C4-2B (cell line): ENCODE measurements at regions not wholly inside any gene's neighbourhood (a gene's known extent, or its start where the extent isn't known, plus 50 kb on each side); places are given as distances from the start of the nearest gene placed in this dataset.

Experiments
- H3K27ac ChIP-seq: fragments of 450-650 bp; 2 replicates; pipeline ENCODE4 v1.5.1; 2017
- ZFX ChIP-seq: fragments of 450-650 bp; IDR thresholded peaks from 2 replicates; pipeline ENCODE4 v1.6.1; 2017
- TF ChIP-seq, protein P1 (sequence below): fragments of 450-650 bp; conservative IDR thresholded peaks from 2 replicates; pipeline ENCODE4 v1.5.1; 2017; ENCODE audit warnings: mild to moderate bottlenecking

DNA sequence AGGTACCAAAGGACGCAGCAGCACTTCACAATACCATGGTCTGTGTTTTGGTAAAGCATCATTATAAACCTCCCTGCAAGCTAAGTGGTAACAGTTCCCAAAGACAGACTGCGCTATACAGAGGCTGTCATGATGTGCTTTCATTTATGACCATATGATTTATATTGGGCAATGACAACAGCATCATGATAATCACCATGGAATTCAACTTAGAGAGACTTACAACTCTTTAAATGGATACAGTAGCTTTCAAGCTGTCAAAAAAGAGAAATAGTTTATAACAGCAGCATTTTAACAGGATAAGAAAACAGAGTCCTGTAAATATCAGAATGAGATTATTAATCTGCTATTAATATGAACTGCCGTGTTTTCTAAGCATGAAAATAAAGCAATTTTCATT is 341.7 kb downstream of the GPR37 start:
- no peak overlapping the region for H3K27ac ChIP-seq
- TF ChIP-seq ZFX: no peak
- TF ChIP-seq, protein P1, sequence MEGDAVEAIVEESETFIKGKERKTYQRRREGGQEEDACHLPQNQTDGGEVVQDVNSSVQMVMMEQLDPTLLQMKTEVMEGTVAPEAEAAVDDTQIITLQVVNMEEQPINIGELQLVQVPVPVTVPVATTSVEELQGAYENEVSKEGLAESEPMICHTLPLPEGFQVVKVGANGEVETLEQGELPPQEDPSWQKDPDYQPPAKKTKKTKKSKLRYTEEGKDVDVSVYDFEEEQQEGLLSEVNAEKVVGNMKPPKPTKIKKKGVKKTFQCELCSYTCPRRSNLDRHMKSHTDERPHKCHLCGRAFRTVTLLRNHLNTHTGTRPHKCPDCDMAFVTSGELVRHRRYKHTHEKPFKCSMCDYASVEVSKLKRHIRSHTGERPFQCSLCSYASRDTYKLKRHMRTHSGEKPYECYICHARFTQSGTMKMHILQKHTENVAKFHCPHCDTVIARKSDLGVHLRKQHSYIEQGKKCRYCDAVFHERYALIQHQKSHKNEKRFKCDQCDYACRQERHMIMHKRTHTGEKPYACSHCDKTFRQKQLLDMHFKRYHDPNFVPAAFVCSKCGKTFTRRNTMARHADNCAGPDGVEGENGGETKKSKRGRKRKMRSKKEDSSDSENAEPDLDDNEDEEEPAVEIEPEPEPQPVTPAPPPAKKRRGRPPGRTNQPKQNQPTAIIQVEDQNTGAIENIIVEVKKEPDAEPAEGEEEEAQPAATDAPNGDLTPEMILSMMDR: no peak

DNA sequence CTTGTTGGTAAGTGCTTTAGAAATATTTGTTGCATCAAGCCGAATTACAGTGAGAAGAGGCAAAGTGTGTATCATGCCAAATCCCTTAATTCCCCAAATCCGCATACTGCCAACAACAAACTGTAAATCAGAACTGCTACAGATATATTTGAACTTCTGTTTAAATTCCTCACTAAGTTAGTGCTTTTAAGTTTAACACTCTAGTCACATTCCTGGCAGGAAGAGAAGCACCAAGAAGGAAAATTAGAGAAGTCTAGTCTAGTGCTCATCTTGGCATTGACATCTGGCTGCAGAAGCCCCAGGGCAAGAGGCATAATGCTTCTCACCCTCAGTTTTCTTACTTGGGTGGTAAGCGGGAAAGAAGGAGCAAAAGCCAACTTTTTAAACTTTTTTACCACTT is 343.5 kb downstream of the GPR37 start:
- H3K27ac ChIP-seq: no peak overlapping the region
- TF ChIP-seq, protein P1: no peak
- no peak for TF ChIP-seq ZFX

DNA sequence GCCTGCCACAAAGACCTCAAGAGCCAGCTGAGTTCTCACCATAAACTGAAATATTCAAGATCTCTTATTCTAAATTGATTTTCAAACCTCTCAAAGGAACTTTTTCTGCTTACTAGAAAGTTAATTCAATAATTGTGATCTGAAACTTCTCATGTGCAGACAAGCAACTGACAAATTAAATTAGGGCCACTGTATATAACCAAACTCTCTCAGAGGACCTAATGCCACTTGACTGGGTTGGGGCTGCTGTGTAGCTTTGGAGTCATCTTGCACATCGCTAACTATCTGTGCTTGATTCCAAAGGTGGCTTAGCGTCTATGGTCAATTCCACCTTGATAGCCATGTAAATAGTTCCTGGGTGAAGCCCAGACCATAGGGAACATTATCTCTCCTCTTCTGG is 345.2 kb downstream of the GPR37 start:
- no peak overlapping the region for H3K27ac ChIP-seq
- no peak for TF ChIP-seq ZFX
- TF ChIP-seq, protein P1: no peak

DNA sequence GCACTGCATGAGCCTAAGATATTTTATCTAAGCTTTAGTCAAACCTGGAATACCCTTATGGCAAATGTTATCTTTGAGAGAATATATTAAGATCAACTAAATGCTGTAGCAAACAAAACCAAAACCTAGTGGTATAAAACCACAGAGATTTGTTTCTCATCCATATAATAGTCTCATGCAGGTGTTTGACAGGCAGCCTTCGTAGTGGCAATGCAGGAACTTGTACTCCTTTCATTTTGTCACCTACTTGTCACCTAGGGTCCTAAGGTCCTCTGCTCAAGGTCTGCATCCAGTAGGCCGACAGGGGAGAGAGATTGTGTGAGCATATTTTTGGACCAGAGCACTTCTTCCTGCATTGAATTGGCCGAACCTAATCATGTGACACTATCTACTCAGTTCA is 352.6 kb downstream of the GPR37 start:
- no peak overlapping the region for H3K27ac ChIP-seq
- TF ChIP-seq ZFX: no peak
- TF ChIP-seq, protein P1: no peak

DNA sequence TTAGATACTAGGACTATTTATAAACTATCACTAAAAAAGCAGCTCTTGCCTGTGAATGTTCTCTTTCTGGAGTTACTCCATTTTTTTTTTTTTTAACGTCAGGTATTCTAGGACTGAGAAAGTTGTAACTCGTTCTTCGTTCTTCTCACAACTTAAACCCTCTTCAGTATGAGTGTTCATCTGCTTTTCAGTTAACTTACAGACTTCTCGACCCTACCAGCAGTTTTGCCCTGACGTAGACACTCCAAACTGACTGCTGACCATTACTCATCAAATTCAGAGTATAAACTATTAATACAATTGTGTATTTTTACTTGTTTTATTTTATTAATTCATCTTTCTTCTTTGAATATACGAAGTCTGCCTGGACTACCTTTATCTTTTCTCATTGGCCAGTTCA is 353.1 kb downstream of the GPR37 start:
- no peak for TF ChIP-seq ZFX
- TF ChIP-seq, protein P1: no peak
- H3K27ac ChIP-seq: no peak overlapping the region

DNA sequence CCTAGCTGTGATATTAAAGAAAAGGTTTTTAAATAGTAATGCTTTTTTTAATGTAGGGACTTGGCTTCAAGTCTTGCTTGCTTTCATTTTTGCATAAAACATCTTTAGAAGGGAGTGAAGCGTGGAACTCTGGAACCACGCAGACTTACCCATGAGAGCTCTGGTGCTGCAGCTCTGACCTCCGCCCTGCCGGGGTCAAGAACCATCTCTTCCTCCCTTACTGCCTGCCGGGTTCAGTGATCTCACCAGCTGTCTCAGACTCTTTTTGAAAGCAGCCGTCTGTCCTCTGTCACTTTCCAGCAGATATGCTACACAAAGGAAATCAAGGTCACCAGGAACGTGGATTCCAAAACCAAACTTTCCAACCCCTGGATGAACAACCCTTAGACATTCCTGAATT is 353.8 kb downstream of the GPR37 start:
- H3K27ac ChIP-seq: no peak overlapping the region
- TF ChIP-seq, protein P1: no peak
- TF ChIP-seq ZFX: no peak

DNA sequence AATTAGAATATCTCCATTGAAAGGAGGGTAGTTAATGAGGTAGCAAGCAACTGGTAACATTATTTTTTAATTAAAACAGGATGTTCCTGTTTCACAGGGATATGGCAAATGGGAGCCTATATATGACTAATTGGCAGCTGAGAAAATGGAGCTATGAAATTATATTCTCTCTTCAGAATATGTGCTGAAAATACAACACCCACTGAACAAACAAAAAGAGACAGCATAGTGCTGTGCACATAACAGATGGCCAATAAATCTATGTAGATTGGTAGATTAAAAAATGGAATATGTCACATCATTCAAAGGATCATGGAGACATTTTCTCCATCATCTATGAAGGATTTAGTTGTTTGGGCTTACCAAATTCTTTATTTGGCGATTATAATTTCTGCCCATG is 362.0 kb downstream of the GPR37 start:
- TF ChIP-seq, protein P1: no peak
- no peak for TF ChIP-seq ZFX
- H3K27ac ChIP-seq: no peak overlapping the region
